ENCODE measurements at regions not wholly inside any gene's neighbourhood (a gene's known extent, or its start where the extent isn't known, plus 50 kb on each side); places are given as distances from the start of the nearest gene placed in this dataset.

DNA sequence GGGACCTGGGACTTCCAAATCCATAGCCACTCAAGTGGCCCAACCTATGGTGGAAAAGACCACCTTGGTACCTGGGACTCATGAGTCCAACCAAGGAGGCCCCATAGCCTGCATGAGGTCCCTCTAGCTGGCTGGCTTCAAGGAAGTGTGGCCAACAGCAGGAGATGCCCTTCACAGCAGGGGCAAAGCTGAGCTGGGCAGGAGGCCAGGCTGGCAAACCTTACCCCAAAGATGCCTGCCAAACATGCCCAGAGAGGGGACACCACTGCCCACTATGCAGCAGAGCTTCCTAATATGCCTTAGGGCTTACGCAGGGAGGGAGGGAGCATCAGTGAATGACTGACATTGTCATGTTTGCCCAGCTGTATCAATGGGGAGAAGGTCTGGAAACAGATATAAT is 188.0 kb upstream of the GLI2 start:
- no peak for DNase-seq (ENCODE audit: low read depth, low spot score)

DNA sequence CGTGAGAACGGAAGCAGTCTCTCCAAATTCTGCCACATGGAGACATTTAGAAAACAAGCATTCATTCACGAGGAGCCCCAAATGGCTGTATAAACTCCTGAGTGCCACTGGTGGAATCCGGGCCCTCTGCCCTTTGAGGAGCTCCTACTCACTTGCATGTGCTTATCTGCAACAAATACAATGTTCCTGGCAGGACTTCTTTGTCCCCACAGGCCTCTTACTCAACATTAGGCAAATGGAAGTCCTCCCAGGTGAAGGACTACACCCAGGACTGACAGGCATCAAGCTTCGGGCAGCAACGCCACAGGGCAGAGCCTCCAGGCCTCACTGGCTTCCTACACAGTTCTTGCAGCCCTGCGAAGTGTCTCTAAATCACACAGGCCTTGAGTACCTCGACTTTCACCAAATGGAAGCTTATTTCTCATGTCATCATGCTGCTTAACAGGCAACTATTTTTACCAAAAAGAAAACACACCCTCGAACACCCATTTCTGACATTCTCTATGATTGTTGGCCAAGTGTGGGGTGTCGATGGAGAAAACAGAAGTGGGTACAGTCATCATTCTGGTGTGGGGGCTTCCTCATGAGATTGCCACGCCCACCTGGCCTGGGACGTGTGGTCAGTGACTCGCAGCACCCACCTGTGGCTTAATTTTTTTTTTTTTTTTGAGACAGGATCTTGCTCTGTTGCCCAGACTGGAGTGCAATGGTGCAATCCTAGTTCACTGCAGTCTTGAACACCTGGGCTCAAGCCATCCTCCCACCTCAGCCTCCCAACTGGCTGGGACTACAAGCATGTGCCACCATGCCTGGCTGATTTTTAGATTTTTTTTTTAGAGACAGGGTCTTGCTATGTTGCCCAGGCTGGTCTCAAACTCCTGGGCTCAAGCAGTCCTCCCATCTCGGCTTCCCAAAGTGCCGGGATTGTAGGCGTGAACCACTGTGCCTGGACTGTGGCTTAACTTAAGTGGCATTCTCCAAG is 186.8 kb upstream of the GLI2 start:
- no peak for DNase-seq (ENCODE audit: low read depth, low spot score)

DNA sequence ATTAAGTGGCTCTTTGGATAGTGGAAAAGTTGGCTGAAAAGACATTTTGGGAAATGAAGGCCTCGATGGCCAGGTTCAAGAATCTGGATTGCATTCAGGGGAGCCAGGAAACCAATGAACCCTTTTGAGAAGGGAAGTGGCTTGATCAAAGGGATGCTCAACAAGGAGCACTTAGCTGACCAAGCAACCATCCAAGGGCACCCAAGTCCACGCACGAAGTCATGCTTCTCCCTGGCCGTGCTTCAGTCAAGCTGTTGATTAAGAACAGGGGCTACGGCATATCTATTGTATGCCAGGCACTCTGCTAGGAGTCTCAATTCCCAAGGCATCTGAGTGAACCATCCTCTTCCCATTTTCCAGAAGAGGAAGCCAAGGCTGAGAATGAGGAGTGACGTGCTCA is 185.8 kb upstream of the GLI2 start:
- DNase-seq (ENCODE audit: low read depth, low spot score): no peak

DNA sequence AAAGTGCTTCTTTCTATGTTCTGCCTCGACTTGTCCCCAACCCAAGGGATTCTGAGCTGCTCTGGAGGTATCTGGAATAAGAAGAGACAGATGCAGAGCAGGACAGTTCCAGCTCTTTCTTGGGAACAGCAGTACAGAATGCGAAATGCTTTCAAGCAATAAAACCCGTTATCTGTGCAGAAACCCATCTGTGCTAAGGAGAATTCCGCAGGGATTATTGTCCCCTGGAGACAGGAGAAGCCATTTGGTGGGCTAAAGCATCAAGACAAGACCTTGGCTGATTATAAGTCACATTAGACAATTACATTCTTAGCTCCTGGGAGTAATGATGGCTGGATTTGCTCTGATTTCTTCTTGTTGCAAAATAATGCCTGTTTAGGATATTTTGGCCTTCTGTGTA is 185.4 kb upstream of the GLI2 start:
- DNase-seq (ENCODE audit: low read depth, low spot score): no peak

DNA sequence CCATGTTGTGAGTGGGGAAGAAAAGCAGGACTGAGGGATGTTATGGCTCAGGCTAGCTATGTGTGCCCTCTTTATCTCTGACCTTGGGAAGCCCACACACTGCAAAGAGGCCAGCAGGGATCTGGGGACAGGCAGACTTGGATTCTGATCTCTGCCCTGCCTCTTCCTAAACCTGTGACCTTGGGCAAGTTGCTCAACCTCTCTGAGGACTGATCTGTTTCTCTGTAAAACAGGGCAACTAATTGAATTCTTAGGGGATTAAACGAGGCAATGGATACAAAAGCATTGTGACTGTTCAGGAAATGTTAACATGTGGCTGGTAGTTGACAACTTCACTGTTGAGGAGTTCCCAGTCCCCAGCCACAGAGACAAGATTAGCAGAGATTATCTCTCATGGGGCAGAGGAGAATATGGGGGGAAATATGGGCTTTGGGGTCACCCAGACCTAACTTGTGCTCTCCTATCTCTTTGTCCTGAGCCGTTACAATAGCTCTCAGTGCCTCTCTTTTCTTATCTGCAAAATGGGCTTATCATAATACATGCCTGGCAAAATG is 184.7 kb upstream of the GLI2 start:
- no peak for DNase-seq (ENCODE audit: low read depth, low spot score)

DNA sequence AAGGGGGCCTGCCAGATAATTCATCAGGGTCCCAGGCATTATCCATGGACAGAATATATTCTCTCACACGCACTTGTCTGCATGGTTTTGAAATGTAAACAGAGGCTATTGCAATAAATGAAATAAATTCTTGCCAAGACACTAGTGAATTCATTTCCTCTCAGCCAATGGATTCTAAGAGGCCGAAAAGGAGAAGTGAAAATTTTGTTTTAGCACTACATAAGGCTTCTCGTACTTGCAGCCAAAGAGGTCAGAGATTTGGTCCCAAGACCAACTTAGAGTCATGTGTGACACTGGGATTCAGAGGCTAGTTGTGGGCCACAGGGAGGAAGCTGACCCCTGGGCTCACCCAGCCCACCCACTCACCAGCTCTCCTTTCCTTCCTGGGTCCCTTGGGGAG is 184.1 kb upstream of the GLI2 start:
- DNase-seq (ENCODE audit: low read depth, low spot score): no peak

DNA sequence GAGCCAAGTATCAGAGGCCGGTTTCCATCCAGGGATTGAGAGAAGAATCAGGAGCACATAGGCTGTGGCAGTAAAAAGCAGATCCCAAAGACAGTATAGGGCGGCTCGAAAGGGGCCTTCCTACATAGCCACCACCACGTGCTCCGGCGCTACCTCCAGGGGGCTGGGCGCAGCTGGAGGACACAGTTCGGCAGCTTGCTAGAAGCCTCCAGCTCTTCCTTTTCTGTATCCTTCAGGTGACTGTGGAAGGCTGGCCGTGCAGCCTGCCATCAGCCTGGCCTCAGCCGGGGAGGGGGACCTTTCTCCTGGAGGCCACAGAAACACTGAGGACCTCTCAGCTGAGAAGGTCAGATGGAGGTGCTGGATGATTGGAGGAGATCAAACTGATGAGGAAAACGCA is 183.6 kb upstream of the GLI2 start:
- no peak for DNase-seq (ENCODE audit: low read depth, low spot score)

DNA sequence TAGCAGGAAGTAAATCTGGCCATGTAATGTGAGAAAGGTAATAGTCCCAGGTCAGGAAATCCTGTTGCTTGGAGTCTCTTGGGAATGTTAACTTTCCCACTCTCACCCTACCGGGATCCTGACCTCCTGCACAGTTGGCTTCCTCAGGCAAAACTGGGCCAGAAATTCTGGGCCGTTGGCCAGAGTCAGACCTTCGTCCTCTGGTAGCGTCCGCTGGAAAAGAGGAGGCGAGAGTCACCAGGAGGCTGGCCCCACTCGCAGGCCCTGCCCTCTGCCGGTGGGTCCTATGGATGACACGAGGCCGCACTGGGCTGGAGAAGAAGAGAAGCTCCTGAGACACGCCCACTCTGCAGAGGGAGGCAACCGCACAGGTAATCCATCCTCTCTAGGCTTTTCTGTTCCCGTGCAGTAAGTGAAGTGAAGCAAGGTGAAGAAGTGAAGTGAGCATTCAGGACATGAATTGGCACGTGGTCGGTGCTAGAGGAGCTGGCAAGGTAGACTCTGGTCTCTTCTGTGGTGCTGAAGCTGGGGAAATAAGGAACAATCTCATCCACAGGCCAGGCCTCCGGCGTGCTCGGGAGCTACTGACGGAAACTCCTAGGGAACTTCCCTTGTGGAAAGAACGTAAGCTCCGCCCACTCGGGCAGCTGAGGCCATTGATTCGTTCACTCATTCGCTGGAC is 182.7 kb upstream of the GLI2 start:
- no peak for DNase-seq (ENCODE audit: low read depth, low spot score)

DNA sequence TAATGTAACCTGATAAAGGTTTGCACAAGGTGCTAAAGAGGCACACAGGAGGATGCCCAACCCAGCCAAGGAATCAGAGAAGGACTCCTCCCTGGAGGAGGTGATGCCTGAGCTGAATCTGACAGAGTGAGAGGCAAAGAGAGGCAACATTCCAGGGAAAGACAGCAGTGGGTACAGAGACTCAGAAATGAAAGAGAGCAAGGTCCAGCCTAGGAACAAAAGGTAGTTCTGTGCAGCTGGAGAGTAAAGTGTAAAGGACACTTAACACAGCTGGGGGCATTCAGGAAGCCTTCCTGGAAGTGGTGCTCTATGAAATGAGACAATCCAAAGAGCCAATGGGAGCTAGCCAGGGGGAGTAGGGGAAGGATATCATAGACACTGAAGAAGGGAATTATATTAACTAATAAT is 181.0 kb upstream of the GLI2 start:
- DNase-seq (ENCODE audit: low read depth, low spot score): no peak

DNA sequence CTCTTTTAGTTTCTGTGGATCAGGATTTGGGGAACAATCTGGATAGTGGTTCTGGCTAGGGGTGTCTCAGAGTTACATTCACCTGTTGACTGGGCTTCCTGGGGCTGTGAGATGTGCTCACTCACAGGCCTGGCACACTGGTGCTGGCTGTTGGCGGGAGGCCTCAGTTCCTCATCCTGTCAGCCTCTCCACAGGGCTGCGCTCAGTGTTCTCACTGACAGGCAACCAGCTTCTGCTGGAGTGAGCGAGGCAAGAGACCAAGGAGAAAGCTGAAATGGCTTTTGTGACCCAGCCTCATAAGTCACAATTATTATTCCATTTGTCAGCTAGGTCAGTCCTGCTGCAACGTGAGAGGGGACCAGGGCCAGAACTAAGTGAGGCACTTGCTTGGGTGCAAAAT is 180.6 kb upstream of the GLI2 start:
- DNase-seq (ENCODE audit: low read depth, low spot score): no peak

DNA sequence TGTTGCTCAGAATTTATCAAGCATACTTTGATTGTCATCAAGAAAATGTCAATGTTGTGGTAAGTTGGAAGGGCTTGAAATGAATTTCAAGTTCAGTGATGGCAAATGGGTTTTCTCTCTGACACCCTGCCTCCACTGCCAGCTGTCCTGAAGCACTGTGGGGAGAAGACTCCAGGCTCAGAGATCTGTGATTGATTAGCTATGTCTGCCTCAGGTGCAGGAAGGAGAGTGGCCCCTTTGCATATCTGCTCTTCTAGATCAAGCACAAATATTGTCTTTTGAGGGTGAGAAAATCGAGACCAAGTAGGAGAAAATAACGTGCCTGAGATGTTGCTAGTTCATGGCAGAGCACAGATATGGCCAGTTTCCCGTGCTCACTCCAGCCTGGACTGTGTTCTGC is 178.8 kb upstream of the GLI2 start:
- DNase-seq (ENCODE audit: low read depth, low spot score): no peak

DNA sequence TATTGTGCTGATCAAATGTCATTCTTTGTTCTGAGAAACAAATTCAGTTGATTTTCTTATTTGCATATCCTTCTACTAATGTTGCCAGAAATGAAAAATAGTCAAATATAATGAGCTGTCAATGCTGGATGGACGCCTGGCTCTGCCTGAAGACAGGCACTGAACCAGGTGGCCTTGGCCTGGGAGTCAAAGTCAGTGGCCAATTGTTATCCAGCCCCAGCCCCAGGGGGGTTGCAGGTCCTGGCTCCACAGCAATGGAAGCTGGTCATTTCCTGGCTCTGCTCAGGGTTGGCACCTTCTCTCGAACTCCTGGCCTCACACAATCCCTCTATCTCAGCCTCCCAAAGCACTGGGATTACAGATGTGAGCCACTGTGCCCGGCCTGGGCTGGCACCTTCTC is 176.8 kb upstream of the GLI2 start:
- no peak for DNase-seq (ENCODE audit: low read depth, low spot score)

DNA sequence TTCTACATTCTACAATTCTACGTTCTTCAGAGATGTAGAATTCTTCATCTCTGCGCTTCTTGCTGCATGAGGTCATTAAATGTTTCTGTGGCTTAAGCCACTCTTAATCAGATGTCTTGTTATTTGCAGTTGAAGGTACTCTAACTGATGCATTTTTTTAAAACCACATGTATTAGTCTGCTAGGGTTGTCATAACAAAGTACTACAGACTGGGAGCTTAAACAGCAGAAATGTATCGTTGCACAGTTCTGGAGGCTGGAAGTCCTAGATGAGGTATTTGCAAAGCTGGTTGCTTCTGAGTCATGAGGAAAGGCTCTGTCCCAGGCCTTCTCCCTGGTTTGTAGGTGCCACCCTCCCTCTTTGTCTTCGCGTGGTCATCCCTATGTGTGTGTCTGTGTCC is 176.3 kb upstream of the GLI2 start:
- no peak for DNase-seq (ENCODE audit: low read depth, low spot score)

DNA sequence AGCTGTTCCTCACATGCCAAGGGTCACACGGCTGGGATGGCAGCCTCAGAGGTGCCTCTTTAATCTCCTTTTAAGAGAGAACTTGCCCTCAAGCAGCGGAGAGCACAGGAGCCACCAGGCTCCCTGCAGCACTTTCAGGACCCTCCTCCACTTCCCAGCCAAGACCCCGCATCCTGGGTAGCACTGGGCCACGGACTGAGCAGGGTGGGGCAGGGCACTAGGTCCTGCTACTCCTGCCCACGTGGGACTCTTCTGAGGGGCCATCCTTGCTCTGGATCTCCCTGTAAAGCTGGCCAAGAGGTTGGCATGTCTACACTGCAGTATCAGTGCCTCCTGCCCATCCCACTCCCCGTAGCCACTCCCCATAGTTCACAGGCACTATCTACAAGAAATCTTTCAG is 175.3 kb upstream of the GLI2 start:
- DNase-seq (ENCODE audit: low read depth, low spot score): no peak

DNA sequence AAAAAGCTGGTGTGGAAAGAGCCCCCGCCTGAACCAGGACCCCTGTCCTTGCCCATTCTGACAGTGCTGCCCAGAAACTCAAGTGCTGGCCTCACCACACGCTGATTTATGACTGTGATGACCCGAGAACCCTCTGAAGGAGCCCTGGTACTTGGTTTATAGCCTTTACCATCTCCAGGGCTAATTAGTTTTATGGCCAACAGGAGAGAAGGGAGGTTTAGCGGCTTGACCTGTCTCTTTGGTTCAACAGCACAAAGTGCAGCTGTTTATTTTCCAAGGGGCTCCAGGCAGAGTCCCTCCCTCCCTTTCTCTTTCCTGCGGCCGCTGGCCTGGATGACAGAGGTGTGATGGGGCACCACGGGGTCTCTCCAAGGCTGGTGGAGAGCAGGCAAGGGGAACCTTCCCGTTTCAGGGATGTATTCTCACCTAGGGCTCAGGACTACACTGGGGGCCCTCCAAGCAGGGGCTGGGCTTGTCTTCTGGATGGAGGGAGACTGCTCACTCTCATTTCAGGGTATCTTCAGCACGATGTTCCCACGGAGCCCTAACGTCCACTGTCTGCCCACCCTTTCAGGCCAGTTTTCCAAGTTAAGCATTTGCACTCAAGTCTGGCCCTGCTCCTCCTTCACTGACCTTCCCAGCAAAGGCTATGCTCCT is 174.2 kb upstream of the GLI2 start:
- DNase-seq (ENCODE audit: low read depth, low spot score): no peak

DNA sequence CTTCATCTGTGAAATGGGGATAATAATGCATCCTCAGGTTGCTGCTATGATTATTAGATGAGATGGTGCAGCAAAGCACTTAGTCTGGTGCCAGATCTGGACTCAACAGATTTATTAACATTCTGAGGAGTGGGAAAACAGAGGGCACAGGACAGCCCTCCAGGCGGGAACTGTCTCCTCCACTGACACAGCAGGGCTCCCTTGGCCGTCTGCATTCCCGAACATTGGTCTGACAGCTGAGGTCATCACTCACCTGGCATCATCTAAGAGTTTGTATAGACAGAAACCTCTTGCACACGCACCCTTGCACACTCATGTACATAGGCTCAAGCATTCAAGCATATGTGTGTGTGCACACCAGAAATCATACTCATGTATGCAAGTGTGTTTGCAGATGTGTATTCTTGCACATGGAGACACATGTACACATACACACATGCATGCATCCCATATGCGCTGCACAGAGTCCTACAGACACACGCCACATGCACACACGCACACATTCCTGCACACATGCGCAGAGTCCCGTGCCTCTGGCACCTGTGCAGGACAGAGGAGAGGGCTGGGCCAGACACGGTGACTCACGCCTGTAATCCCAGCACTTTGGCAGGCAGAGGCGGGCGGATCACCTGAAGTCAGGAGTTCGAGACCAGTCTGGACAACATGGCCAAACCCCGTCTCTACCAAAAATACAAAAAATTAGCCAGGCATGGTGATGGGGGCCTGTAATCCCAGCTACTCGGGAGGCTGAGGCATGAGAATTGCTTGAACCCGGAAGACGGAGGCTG is 173.3 kb upstream of the GLI2 start:
- DNase-seq (ENCODE audit: low read depth, low spot score): no peak

DNA sequence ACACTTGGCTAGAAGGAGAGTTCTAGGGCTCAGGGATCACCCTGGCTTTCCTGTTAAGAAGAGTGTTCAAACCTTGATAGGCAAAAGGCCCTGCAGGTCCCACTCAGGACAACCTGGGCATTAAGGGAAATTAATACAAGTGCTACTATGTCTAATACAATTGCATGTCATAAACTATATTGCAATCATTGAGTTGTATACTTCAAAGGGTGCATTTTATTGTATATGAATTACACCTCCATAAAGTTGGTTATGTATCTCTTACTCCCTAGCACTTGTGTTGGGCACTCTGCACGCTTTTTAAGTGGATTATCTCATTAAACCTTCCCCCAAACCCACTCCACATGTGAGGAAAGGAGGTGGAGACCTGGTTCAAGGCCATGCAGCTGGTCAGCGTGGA is 172.1 kb upstream of the GLI2 start:
- DNase-seq (ENCODE audit: low read depth, low spot score): no peak

DNA sequence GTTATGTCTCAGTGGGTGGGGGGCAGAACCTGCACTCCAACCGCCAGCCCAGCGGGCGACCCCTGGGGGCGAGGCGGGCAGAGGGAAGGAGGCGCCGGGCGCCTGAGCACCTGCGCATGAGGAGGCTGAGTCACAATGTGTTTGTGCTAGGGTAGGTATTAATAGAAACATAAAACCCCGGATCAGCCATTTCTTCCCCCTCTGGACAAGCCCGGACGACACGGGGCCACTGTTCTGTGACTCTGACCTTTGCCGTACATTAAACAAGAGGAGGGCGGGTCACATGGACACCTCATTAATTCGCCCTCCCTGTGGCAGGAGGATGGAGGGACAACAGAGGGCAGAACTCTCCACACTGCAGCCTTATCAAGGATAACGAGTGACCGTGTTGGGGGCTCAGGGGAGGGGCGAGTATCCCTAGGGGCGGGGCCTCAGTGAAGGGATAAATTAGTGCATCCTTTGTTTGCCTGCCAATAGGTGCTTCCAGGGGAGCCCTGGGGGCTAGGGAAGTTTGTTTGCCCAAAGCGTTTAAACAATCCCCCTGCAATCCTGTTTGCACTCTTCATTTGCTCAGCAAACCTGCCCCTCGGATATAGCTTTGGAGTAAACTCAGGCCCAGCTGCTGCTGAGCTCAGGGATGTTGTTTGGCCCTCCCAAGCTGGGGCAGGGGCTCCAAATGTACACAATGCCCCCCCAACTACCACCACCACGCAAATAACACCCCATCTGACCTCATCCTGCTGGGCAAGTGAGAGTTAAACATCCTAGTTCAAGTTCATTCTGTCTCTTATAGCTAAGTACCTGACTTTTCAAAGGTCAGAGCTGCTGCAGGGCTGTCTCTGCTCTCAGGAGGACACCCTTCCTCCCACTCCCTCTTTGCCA is 171.2 kb upstream of the GLI2 start:
- no peak for DNase-seq (ENCODE audit: low read depth, low spot score)

DNA sequence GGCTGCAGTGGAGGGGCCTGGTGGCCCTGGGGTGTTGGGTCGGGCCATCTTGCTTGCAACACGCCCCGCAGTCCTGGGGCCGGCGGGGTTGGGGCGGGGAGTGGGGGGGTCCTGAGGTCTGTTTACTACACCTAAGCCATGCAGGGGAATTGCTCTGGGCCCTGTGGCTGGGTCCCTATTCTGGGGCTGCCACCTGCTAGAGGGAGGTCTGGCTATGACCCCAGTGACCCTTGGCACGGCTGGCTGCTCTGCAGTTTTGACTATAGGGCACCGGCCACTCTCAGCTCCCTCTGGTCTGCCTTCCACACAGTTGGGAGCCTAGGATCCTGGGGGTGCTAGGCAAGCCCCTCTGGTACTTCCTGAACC is 170.6 kb upstream of the GLI2 start:
- no peak for DNase-seq (ENCODE audit: low read depth, low spot score)

DNA sequence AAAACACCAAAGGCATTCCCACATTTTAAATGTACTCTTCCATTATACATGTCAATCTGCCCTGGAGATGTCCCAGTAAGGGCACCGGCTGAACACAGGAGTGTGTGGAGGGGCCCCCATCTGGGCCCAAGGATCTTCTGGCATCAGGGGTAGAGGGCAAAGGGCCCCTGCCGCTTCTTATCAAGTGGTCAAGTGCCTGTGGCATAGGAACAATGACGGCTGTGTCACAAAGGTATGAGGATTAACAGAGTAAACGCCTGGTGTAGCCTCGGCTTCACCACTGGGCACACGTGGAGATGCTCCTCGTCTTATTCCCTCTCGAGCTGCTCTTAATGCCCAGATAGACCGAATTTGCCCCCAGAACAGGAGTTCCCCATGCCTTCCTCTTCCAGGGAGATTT is 169.7 kb upstream of the GLI2 start:
- no peak for DNase-seq (ENCODE audit: low read depth, low spot score)

Data from activated naive CD8-positive, alpha-beta T cell treated with anti-CD3 and anti-CD28 coated beads, Interleukin-2, amount 50 U/mL, for 16 hours (primary cell).